AG04450 (cell line): ENCODE measurements at regions not wholly inside any gene's neighbourhood (a gene's known extent, or its start where the extent isn't known, plus 50 kb on each side); places are given as distances from the start of the nearest gene placed in this dataset.

Source experiments
- CTCF ChIA-PET: fragments of 300-600, 350-600 bp; formaldehyde crosslinking; extraction: SDS; loops from one replicate; lab custom pipeline; 2022; ENCODE audit warnings: antibody characterized with exemption, inconsistent platforms; lab: Charles Lee
- POLR2A ChIA-PET: fragments of 350-600 bp; formaldehyde crosslinking; extraction: SDS; loops from one replicate; lab custom pipeline; 2021; ENCODE audit warnings: antibody characterized with exemption, inconsistent platforms; lab: Yijun Ruan, JAX
- DNase-seq: peaks from one replicate; pipeline ENCODE4 v3.0.0-alpha.2; 2011; ENCODE audit warnings: low read depth, low spot score
- H3K27ac ChIP-seq: one replicate; pipeline ENCODE4 v1.5.1; 2012; ENCODE audit warnings: low read depth, low read length, control low read depth
- H3K27me3 ChIP-seq: one replicate; pipeline ENCODE4 v1.6.0; 2012; ENCODE audit warnings: low read length; ENCODE audit not compliant: control insufficient read depth, insufficient read depth
- H3K4me3 ChIP-seq: 2 replicates; pipeline ENCODE4 v1.5.1; 2011; ENCODE audit warnings: mild to moderate bottlenecking, low read depth, low read length, control low read depth
- H3K9me3 ChIP-seq: 2 replicates; pipeline ENCODE4 v1.5.1; 2012; ENCODE audit warnings: low read length; ENCODE audit not compliant: control insufficient read depth, insufficient read depth
- TF ChIP-seq, protein P1 (sequence below): IDR thresholded peaks from 2 replicates; pipeline ENCODE4 v1.5.1; 2011; ENCODE audit warnings: low read depth, low read length, control low read depth, inconsistent platforms

DNA sequence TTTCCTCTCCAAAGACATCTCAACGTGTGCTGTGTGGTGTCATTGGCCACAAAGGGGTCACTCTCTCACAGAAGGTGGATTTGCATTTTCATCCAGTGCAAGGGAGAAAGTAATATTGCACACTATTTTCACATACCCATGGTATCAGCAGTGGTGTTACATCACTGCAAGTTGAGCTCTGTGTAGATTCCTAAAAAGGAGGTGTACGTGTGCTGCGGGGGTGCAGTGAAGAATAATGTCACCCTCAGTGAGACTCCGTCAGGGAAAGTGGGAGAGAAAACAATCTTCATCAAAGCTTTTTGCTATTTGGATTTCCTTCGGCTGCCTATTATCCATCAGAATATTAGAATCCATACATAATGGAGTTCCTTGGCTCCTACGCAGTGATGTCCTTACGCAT is 733.8 kb upstream of the FANCL start:
- H3K4me3 ChIP-seq, result no peak overlapping the region
- TF ChIP-seq, protein P1, sequence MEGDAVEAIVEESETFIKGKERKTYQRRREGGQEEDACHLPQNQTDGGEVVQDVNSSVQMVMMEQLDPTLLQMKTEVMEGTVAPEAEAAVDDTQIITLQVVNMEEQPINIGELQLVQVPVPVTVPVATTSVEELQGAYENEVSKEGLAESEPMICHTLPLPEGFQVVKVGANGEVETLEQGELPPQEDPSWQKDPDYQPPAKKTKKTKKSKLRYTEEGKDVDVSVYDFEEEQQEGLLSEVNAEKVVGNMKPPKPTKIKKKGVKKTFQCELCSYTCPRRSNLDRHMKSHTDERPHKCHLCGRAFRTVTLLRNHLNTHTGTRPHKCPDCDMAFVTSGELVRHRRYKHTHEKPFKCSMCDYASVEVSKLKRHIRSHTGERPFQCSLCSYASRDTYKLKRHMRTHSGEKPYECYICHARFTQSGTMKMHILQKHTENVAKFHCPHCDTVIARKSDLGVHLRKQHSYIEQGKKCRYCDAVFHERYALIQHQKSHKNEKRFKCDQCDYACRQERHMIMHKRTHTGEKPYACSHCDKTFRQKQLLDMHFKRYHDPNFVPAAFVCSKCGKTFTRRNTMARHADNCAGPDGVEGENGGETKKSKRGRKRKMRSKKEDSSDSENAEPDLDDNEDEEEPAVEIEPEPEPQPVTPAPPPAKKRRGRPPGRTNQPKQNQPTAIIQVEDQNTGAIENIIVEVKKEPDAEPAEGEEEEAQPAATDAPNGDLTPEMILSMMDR, result no peak
- no peak overlapping the region for H3K27ac ChIP-seq
- POLR2A ChIA-PET, result no interaction called here
- DNase-seq, result no peak
- H3K9me3 ChIP-seq, result no peaks in the 10 kb centered on the region
- CTCF ChIA-PET, result no interaction called here
- no peaks in the 10 kb centered on the region for H3K27me3 ChIP-seq

DNA sequence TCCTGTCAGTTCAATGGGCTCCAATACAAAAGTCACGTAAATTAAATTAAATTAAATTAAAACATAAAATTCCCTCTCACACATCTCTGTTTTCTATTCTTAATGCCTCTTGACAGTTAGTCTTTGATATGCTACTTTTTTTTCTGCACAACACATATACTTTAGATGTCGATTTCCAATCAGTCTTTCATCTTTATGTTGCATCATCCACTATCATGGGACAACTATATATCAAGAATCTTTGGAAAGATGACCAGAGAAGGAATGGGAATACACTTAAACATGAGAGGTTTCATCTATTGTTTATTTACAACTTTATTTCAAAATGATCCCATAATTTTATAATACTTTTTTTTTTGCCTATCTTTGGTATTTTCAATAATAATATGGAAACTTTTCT is 733.3 kb upstream of the FANCL start:
- H3K9me3 ChIP-seq, result no peaks in the 10 kb centered on the region
- TF ChIP-seq, protein P1, result no peak
- no peak for DNase-seq
- no peak overlapping the region for H3K27ac ChIP-seq
- CTCF ChIA-PET, result no interaction called here
- H3K27me3 ChIP-seq, result no peaks in the 10 kb centered on the region
- POLR2A ChIA-PET, result no interaction called here
- H3K4me3 ChIP-seq, result no peak overlapping the region

DNA sequence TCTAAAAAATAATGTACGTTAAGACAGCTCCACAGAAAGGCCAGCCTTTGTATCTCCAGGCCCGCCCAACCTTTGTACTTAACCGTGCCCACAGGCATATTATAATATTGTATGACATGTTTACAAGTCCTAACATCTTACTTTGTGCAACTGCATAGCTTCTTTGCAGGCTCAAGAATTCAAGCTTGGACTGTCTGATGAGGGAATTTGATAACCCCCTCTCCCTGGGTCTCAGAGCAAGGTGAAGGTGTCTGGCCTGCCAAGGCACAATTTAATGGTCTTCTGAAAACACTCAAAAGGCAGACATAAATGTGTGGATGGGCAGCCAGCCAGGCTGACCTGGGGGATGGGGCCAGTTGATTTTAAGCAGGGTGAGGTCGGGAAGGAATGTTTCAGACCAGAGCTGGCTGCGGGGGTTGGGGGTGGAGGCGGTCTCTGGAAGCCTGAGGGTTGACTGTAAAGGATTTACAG is 732.7 kb upstream of the FANCL start:
- no peak for DNase-seq
- CTCF ChIA-PET, result interaction anchor here (0.6 kb wide), 2 partner anchors 58 to 130 kb away, joined by 3 to 5 read pairs; no protein-coding TSS in a partner anchor

DNA sequence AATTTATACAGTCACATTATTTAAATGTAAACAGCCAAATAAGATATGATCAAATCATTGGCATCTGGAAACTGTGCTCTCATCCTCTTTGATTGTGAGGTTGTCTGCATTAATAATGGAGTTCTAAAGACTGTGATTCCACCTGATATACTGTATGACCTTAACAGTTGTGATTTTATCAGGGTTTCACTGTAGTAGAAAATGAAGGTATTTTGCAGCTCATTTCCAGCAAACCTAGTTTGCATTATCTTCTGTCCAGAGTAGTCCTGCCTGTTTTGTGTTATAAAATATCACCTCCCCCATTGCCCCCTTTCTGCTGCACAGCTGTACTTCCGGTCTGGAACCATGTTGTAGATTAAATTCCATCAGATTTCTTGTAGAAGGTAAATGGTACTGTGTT is 731.6 kb upstream of the FANCL start:
- Histone ChIP-seq H3K4me3 (no peak overlapping the region), H3K27me3 (no peaks in the 10 kb centered on the region), H3K9me3 (no peaks in the 10 kb centered on the region), H3K27ac (no peak overlapping the region)
- TF ChIP-seq, protein P1, result no peak
- ChIA-PET POLR2A (no interaction called here), CTCF (no interaction called here)
- no peak for DNase-seq

More for the DNA sequence above, 732.7 kb upstream of the FANCL start:
- no peaks in the 10 kb centered on the region for H3K27me3 ChIP-seq
- H3K27ac ChIP-seq, result no peak overlapping the region
- H3K9me3 ChIP-seq, result no peaks in the 10 kb centered on the region
- H3K4me3 ChIP-seq, result no peak overlapping the region
- TF ChIP-seq, protein P1, result no peak
- POLR2A ChIA-PET, result no interaction called here

DNA sequence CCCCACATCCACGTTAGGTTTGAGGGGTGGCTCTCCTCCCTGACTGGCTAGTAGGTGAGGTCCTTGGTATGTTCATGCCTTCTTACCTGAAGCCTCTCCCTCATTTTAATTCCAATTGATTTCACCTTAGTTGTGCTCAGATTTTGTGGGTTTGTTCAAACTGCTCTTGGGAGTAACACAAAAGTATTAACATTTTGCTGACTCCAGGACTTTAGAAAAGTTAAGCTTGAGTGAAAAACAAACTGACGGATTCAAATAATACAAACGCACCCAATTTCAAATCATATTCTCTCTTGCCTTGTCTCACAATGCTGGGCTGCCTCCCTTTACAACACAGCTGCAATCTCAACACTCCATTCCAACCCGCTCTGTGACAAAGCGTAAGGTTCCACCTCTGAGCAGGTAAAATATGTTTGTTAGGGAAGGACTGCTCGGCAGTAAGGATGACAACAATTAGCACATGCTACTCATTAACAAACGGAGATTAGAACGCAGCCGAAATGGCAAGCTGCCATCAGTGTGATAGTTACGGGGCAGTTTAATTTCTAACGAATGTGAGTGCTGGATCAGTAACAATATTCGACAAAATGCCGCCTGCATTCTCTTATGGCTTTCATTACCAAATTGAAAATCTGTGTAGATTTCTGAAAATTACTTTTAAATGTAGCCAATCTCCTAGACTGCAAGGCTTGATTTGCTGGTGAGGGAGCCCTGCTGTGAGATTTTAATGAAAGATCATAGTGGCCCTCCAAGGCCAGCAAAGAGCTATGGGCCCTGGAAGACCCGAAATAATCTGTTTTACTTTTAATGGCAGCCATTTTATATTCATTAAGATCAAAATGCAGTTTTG is 730.6 kb upstream of the FANCL start:
- TF ChIP-seq, protein P1, result no peak
- POLR2A ChIA-PET, result no interaction called here
- H3K27me3 ChIP-seq, result no peaks in the 10 kb centered on the region
- CTCF ChIA-PET, result no interaction called here
- DNase-seq, result no peak
- no peak overlapping the region for H3K27ac ChIP-seq
- no peak overlapping the region for H3K4me3 ChIP-seq
- H3K9me3 ChIP-seq, result no peaks in the 10 kb centered on the region
